Tibial nerve (tissue), 4 donors: ENCODE measurements at regions not wholly inside any gene's neighbourhood (a gene's known extent, or its start where the extent isn't known, plus 50 kb on each side); places are given as distances from the start of the nearest gene placed in this dataset.
A peak's percentile ranks its signal among the peaks of the same experiment; 100 is the strongest.

Experiments used
- CTCF ChIP-seq, 5 experiments: fragments of 200-600 bp in 3 of 5; fragments of 450-650 bp in 2 of 5; sonication (generic) in 3 of 5; IDR thresholded peaks; one replicate each; pipeline ENCODE4 v1.5.1; 2016 to 2019; ENCODE audit warnings: antibody characterized with exemption in 5 of 5, mild to moderate bottlenecking in 3 of 5, moderate library complexity in 2 of 5
- EP300 ChIP-seq, 2 donors: sonication (generic); formaldehyde crosslinking; IDR thresholded peaks; one replicate each; pipeline ENCODE4 v1.6.1; 2017; ENCODE audit warnings: antibody characterized with exemption in 2 of 2, mild to moderate bottlenecking in 1 of 2
- POLR2A ChIP-seq, 2 donors: fragments of 450-650 bp; IDR thresholded peaks; one replicate each; pipeline ENCODE4 v1.6.1; 2017; ENCODE audit warnings: antibody characterized with exemption in 2 of 2, mild to moderate bottlenecking in 2 of 2, moderate library complexity in 2 of 2

GRCh38 chr3:175916191-175916934 lies 1057.2 kb downstream of the NAALADL2 start:
- no peak for TF ChIP-seq CTCF (IDR thresholded peaks at IDR 0.05)
- TF ChIP-seq POLR2A (IDR thresholded peaks at IDR 0.05): no peak
- peak in 1 of 2 donors; percentile 17 for TF ChIP-seq EP300 (IDR thresholded peaks at IDR 0.05)
